ENCODE measurements at regions not wholly inside any gene's neighbourhood (a gene's known extent, or its start where the extent isn't known, plus 50 kb on each side); places are given as distances from the start of the nearest gene placed in this dataset.

GRCh38 chr5:8570528-8570927, 701.6 kb downstream of the MTRR start:
- ATAC-seq = no peak
- ChIA-PET POLR2A (no interaction called here), CTCF (ENCODE audit: low intra/inter-chr PET ratio, low total read pairs) (no interaction called here)
- TF ChIP-seq MAFF (IDR thresholded peaks at IDR 0.05; ENCODE audit: low read depth, low read length) (peak; percentile 82), MAFK (conservative IDR thresholded peaks at IDR 0.05 in 1 of 2, IDR thresholded peaks at IDR 0.05 in 1 of 2; ENCODE audit: low read length in 2 of 2) (peak; percentile 64 to 83; a peak in 3 of 4 replicates), PRDM10 (CRISPR knock-in tag; IDR thresholded peaks at IDR 0.05; ENCODE audit: low read depth) (no peak)
- no peaks in the 10 kb centered on the region; a peak in 1 of 5 replicates for H3K27me3 ChIP-seq (ENCODE audit: control insufficient read depth in 1 of 2, insufficient read depth in 2 of 2, low read length in 2 of 2)
- BruUV-seq (replicated peaks) = no TSS peak
- H3K4me3 ChIP-seq (replicated peaks in 1 of 3; ENCODE audit: insufficient read depth in 1 of 3, low read depth in 2 of 3, low read length in 3 of 3) = no peak overlapping the region
- H3K9me3 ChIP-seq (ENCODE audit: low read length) = no peaks in the 10 kb centered on the region
- intact Hi-C loops (cut with micrococcal nuclease; ENCODE audit: unreplicated experiment) = no loop called here
- H2AFZ ChIP-seq (ENCODE audit: low read length) = no peak overlapping the region
- no peak for DNase-seq (ENCODE audit: low spot score)
- H3K36me3 ChIP-seq (replicated peaks in 1 of 2; ENCODE audit: control insufficient read depth in 1 of 2, insufficient read depth in 2 of 2, low read length in 2 of 2) = no peaks in the 10 kb centered on the region
- H3K4me2 ChIP-seq (ENCODE audit: low read depth, low read length) = no peak overlapping the region
- H3K9ac ChIP-seq (ENCODE audit: insufficient read depth, low read depth, low read length) = no peak overlapping the region
- H3K27ac ChIP-seq (ENCODE audit: extremely low read length, insufficient read depth, low read length) = no peak overlapping the region
- no peaks in the 10 kb centered on the region for H3K4me1 ChIP-seq (ENCODE audit: insufficient read depth, low read length)
- H4K20me1 ChIP-seq (ENCODE audit: insufficient read depth, low read length) = no peaks in the 10 kb centered on the region
- H3K79me2 ChIP-seq (ENCODE audit: insufficient read depth, low read length) = no peaks in the 10 kb centered on the region
- WGBS (ENCODE audit: low lambda C conversion rate) = 1% methylated on average over 3 of the region's 3 CpGs
- in situ Hi-C loops (cut with HindIII; ENCODE audit: extremely low pct_ligation_motif_present, low pct_unique_long_range_greater_than_20kb) = no loop called here
- no peak for FAIRE-seq

- TF ChIP-seq ZNF230 (CRISPR knock-in tag; IDR thresholded peaks at IDR 0.05) (no peak), NFRKB (IDR thresholded peaks at IDR 0.05) (no peak), CEBPB (IDR thresholded peaks at IDR 0.05; ENCODE audit: borderline replicate concordance, low read depth, low read length) (no peak), MNT (IDR thresholded peaks at IDR 0.05) (no peak), ZNF781 (CRISPR knock-in tag; IDR thresholded peaks at IDR 0.05; ENCODE audit: borderline replicate concordance, not compliant biosample characterization) (no peak), ZNF12 (CRISPR knock-in tag; IDR thresholded peaks at IDR 0.05) (no peak), TCF12 (IDR thresholded peaks at IDR 0.05) (no peak), TCF12 (CRISPR knock-in tag; IDR thresholded peaks at IDR 0.05) (no peak)
- Histone ChIP-seq H2AFZ (ENCODE audit: low read length) (no peak overlapping the region), H3K4me1 (ENCODE audit: insufficient read depth, low read length) (no peaks in the 10 kb centered on the region), H3K79me2 (ENCODE audit: insufficient read depth, low read length) (no peaks in the 10 kb centered on the region), H4K20me1 (ENCODE audit: insufficient read depth, low read length) (no peaks in the 10 kb centered on the region), H3K9ac (ENCODE audit: insufficient read depth, low read depth, low read length) (no peak overlapping the region), H3K4me3 (replicated peaks in 1 of 3; ENCODE audit: insufficient read depth in 1 of 3, low read depth in 2 of 3, low read length in 3 of 3) (no peak overlapping the region), H3K4me2 (ENCODE audit: low read depth, low read length) (no peak overlapping the region), H3K9me3 (ENCODE audit: low read length) (peaks cover 10% of the 10 kb centered on the region), H3K27ac (ENCODE audit: extremely low read length, insufficient read depth, low read length) (no peak overlapping the region), H3K27me3 (ENCODE audit: control insufficient read depth in 1 of 2, insufficient read depth in 2 of 2, low read length in 2 of 2) (no peaks in the 10 kb centered on the region), H3K36me3 (replicated peaks in 1 of 2; ENCODE audit: control insufficient read depth in 1 of 2, insufficient read depth in 2 of 2, low read length in 2 of 2) (no peaks in the 10 kb centered on the region)
- ChIA-PET CTCF (ENCODE audit: low intra/inter-chr PET ratio, low total read pairs) (no interaction called here), POLR2A (no interaction called here)
- whole genome bisulfite sequencing (ENCODE audit: low lambda C conversion rate) = 16% methylated on average over 10 of the region's 10 CpGs
- in situ Hi-C loops (cut with HindIII; ENCODE audit: extremely low pct_ligation_motif_present, low pct_unique_long_range_greater_than_20kb) = no loop called here
- intact Hi-C loops (cut with micrococcal nuclease; ENCODE audit: unreplicated experiment) = no loop called here
- DNase-seq (ENCODE audit: low spot score) (no peak), ATAC-seq (no peak), FAIRE-seq (no peak)
- BruUV-seq (replicated peaks) = no TSS peak
Measured at GRCh38 chr5:8576178-8576577, 707.2 kb downstream of the MTRR start.
